GM18858 (cell line): ENCODE measurements at regions not wholly inside any gene's neighbourhood (a gene's known extent, or its start where the extent isn't known, plus 50 kb on each side); places are given as distances from the start of the nearest gene placed in this dataset.
A peak's percentile ranks its signal among the peaks of the same experiment; 100 is the strongest.
"Not testable (repeated sequence)": the region's sequence is repeated elsewhere in the genome, so short reads cannot be mapped to it uniquely, and the experiment has no call there.

ENCODE experiments used
- ATAC-seq: cut with Tn5 transposase; IDR thresholded peaks from one replicate; pipeline ENCODE4 v1.9.1; 2021; ENCODE audit not compliant: unreplicated experiment

DNA sequence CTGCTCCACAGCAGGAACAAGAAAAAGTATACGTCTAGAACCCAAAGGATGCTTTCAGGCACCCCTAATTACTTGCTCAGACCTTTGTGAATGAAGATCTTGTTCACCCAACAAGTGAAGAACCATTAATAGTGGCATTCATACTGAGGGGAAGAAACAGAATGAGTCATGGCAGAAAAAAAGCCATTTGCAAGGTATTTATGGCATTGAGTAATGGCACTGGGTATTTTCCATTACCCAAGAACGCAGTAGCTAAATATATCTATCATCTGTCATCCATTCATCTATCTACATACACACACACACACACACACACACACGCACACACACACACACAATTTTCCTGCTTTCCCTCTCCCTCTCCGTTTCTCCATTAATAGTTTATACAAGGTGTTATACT is 56.4 kb upstream of the XIRP2 start:
- ATAC-seq, result no peak

DNA sequence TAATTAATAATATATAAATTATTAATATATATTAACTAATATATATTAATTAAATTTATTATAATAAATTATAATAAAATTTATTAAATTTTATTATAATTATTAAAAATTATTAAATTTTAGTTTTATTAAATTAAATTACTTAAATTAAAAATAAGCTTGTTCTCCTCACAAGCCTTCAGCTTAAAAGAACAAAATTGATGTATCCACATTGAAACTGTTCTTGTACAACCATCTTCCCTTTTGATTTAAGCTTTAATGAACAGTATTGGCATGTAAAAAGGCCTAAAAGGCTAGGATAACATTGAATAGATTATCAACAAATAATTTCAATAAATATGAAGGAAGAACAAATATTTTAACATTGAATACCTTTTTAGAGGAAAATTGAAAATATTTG is 62.4 kb upstream of the XIRP2 start:
- ATAC-seq, result no peak

DNA sequence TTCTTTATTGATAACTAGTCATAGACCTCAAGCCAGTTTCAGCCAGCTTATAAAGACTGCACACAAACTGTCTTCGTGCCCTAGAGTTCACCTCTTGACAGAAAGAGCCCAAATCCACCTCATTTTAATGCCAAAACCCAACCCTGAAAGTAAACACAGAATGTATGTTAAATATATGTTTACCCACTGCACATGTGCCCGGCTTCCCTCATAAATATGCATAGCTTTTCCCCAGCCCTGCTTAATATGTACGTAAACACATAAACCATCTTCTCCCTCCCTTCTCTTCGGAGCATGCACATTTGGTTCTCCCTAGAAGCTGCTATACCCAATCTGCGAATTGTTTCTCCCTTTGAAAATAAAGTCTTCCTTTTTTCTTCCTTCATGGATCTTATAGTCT is 73.9 kb upstream of the XIRP2 start:
- ATAC-seq, result no peak

DNA sequence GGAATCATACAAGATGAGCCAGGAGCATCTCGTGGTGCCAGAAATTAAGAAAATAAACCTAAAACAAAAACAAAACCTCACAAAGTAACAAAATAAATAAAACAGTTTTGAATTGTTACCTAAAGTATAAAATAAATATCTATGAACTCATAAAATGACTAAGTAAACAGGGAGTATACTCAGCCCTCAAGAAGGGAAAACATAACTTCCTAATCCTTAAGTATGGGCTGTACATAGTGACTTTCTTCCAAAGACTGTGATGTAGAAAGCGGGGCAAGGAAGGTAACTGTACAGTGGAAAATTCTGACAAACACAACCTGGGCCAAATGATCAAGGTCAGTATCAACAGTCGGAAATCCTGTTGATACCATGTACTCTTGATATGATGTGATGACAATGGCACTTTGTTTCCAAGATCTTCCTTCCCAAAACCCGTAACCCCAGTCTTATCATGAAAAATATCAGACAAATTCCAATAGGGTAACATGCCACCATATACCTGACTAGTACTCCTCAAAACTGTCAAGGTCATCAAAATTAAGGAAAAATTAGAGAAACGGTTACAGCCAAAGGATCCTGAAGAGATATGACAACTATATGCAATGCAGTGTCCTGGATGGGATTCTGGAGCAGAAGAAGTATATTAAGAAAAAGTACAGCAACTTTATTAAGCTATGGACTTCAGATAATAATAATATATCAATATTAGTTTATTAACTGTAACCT is 76.0 kb upstream of the XIRP2 start:
- no peak for ATAC-seq

DNA sequence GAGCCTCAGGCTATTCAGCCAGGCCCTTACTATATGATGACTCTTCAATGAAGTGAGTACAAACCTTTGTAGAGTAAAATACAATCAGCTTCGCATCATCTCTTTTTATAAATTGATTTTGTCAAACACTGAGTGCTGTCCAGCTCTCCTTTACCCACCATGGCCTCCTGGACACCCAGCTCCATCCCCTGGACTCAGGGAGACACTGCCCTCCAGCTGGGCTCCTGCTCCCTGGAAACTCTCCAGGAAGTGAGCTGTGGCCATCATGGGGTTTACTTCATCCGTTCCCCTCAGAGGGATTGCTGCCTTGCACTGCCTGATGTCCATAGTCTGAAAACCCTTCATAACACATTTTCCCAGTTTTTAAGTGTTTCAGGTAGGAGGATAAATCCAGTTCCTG is 82.5 kb upstream of the XIRP2 start:
- ATAC-seq, result no peak

DNA sequence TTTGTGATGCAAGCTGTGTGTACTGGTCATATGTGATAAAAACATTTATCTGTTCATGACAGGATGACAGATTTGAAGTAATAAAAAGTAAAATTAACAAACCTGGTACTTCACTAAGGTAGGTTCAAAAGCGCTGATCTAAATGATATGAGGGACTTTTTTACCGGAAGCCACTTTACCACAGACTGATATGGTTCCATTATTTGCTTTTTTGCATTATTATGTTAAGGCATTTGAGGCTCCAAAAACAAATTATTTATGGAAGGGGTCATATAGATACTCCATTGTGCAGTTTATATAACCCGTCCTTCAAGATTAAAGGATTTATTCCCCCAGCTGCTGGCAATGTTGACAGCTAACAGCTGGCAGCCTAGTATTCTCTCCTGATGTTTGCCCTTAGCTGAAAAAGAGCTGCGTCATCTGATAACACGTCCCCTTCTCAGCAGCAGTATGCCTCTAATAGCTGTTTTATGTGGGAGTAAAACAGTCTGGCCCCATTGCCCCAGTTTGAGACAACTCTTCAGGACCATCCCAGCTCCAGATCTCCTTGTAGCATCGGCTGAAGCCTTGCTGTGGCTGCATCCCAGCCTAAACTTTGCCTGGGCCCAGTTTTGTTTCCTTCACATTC is 84.8 kb upstream of the XIRP2 start:
- no peak for ATAC-seq

DNA sequence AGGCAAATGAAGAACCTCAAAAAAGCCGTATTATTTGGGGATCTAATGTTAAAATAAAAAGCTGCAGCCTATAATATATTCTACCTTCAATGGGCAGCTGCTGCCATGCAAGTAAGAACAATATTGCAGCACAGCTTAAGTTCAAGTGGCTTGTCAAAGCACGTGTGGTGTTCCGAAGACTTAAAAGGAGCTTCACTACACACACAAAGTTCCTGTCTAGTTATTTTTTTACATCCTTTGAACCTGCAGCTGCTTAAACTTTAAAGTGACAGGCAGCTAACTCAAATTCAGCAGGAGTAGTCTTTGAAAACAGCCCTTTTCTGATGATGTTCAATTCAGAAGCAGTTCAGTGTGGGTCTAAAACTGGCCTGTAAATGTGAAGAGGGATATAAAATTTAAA is 85.8 kb upstream of the XIRP2 start:
- ATAC-seq, result no peak

DNA sequence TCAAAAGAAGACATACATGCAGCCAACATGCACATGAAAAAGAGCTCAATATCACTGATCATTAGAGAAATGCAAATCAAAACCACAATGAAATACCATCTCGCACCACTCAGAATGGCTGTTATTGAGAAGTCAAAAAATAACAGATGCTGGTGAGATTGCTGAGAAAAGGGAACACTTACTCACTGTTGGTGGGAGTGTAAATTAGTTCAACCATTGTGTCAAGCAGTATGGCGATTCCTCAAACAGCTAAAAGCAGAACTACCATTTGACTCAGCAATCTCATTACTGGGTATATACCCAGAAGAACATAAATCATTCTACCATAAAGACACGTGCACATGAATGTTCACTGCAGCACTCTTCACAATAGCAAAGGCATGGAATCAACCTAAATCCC is 95.5 kb upstream of the XIRP2 start:
- no peak for ATAC-seq

DNA sequence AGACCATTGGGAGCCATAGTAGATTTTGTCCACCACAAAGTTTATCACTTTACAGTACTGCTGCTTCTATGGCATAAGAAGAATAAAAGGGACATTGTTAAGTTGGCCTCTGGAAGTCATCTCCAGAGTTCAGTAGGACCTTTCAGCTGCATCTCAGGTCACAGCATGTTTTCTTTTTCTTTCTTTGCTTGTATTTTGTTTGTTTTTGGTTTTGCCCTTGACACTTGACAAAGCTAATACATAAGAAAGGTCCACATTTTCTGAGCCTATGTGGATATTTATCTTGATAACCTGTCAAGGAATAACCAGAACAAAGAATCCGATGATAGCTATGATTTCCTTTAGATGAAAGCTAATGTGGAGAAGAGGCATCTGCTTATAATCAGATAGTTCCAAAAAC is 101.6 kb upstream of the XIRP2 start:
- ATAC-seq, result no peak

DNA sequence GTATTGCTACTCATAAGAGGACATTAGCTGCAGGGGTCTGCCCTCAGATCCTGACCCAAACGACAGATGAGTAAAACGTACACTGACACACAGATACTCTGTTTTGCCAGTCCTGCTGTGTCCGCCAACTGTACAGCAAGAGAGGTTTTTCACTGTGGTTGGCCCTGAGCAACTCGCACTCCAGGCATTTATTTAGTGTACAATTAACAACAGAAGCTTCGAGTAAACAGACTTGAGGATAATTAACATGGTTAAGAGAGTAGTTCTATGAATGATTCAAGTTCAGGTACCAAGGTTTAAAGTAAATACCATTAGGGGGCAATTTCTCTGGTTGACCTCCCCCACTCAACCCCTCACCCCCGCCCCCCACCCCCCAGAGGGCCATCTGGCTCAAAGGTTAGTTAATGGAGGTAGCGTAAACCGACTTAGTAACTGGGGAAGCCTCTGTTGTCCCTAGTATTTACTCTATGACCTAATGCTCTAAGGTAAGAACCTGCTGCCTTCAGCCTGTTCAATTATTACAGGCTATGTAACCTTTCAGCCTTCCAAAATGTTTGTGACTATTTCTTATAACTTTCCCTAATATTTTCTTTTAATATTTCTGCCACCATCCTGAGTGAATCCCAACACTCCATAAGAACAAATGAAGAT is 103.9 kb upstream of the XIRP2 start:
- no peak for ATAC-seq

DNA sequence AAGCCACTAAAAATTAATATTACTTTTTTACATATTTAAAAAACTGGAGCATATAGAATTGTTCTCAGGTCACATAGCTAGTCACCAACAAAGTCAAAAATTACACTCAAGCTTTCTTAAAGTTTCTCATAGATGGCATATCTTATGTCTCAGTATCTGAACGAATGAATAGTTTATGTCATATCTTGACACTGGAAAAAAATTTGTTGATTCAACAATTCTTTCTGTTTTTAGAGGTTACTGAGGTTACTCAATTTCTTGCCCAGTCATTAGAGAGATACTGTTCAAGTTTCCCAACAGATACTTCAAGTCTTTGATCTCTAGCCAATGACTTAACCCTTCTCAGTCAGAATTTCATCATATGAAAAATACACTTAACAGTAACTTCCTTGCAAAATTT is 113.1 kb upstream of the XIRP2 start:
- no peak for ATAC-seq

DNA sequence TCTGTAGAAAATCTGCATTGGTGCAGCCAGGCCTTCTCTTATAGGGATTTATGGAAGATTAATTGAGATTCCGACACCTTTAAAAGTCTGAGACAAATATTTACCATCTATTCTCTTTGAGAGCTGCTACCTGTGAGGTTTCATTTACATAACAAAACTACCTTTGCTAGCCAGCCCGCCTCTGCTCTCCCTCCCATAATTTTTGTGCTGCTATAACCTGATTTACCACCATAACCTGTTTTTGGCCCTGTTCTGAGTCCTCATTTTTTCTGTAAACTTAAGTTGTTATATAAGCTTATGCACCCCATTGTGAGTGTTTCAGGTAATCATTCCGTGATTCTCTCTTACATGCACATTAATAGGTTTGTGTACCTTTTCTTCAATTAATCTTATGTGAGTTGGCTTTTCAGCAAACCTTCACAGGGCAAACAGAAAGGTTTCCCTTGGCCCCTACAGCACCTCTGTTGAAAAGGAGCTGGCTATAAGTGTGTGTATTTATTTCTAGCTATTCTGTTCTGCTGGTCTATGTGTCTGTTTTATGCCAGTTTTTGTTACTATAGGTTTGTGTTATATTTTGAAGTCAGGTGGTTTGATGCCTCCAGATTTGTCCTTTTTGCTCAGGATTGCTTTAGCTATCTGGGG is 114.9 kb upstream of the XIRP2 start:
- no peak for ATAC-seq

DNA sequence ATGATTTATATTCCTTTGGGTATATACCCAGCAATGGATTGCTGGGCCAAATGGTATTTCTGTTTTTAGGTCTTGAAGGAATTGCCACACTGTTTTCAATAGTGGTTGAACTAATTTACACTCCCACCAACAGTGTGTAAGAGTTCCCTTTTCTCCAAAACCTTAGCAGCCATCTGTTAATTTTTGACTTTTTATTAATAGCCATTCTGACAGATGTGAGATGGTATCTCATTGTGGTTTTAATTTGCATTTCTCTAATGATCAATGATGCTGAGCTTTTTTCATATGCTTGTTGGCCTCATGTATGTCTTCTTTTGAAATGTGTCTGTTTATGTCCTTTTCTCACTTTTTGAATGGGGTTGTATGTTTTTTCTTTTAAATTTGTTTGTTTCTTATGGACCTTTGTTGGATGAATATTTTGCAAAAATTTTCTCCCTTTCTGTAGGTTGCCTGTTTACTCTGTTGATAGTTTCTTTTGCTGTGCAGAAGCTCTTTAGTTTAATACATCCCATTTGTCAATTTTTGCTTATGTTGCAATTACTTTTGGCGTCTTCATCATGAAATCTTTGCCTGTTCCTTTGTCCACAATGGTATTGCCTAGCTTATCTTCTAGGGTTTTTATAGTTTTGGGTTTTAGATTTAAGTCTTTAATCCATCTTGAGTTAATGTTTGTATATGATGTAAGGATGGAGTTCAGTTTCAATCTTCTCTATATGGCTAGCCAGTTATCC is 119.7 kb upstream of the XIRP2 start:
- peak; percentile 46 for ATAC-seq

DNA sequence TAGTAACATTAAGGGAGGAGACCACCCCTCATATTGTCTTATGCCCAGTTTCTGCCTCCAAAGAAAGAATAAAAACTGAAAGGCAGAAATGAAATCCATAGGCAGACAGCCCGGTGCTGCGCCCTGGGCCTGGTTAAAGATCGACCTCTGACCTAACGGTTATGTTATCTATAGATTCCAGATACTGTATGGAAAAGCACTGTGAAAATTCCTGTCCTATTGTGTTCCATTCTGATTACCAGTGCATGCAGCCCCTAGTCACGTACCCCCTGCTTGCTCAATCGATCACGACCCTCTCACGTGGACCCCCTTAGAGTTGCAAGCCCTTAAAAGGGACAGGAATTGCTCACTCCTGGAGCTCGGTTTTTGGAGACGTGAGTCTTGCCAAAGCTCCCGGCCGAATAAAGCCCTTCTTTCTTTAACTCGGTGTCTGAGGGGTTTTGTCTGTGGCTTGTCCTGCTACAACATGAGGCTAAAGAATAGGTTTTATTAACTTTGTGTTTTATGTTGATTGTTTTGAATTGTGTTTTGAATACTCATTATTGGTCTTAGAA is 121.4 kb upstream of the XIRP2 start:
- ATAC-seq, result not testable (repeated sequence)

DNA sequence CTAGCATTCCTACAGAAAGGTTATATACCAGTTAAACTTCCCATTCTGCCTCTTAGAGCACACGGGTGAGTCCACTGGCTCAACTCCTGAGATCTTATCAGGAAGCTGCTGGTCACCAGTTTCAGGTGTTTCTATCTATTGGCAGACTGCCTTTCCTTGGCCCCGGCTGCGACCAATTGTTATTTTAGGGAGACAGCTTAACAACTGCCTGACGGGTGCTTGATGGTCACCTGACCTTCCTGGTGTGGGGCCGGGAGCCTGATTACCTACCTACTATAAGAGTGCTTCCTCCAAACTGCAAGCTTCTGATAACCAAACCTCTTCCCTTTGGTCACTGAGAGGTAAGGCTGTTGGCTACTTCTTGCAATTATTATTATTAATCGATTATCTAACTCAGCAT is 122.1 kb upstream of the XIRP2 start:
- ATAC-seq, result no peak

DNA sequence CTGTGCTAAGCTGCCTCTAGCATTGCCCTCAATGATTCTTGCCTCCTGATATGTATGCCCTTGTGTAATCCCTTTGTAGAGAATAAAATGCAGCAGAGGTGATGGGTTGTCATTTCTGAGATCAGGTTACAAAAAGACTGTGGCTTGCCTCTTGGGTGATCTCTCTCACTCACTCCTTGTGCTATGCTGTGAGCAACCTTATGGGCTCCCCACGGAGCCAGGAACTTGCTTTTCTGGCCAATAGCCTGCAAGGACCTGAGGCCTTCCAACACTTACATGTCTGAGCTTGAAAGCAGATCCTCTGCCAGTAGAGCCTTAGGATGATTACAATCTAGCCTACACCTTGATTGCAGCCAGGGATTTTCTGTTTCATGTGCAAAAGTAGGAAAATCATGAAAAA is 123.1 kb upstream of the XIRP2 start:
- ATAC-seq, result no peak

DNA sequence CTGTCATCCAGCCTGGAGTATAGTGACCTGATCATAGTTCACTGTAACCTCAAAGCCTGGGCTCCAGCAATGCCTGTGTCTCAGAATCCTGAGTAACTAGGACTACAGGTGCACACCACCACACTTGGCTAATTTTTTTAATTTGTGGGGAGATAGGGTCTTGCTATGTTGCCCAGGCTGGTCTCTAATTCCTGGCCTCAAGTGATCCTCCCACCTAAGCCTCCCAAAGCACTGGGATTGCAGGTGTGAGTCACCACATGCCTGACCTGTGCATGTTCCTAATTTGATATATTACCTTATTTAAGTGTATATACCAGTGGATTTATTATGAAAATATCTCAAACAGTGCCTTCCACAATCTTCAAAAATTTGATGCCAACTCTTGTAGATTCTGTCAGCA is 123.6 kb upstream of the XIRP2 start:
- ATAC-seq, result no peak

DNA sequence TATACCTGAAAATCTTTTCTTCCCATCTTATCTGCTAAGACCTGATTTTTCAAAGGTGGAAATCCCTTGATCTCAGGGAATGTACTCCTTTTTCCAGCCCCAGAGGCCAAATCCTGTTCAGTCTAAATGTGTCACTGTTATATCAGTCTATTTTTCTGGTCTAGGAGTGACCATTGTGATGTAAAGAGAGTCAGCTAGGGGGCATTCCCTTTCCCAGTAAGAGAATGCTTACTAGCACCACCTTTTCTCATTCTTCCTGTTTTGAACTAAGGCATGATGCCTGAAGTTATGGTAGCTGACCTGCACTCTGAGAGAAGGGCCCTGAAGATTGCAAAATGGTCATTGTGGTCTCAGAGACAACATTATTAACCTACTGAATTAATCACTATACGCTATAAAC is 124.1 kb upstream of the XIRP2 start:
- no peak for ATAC-seq

DNA sequence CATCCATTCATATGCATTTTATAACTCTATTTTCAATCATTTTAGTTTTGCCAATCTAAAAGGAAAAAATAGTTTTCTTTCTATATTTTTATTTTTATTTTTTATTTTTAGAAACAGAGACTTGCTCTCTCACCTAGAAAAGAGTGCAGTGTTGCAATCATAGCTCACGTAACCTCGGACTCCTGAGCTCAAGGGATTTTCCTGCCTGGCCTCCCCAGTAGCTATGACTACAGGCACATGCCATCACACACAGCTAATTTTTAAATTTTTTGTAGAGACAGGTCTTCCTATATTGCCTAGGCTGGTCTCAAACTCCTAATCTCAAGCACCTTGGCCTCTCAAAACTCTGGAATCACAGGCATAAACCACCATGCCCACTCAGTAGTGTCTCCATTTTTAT is 125.5 kb upstream of the XIRP2 start:
- ATAC-seq, result no peak

DNA sequence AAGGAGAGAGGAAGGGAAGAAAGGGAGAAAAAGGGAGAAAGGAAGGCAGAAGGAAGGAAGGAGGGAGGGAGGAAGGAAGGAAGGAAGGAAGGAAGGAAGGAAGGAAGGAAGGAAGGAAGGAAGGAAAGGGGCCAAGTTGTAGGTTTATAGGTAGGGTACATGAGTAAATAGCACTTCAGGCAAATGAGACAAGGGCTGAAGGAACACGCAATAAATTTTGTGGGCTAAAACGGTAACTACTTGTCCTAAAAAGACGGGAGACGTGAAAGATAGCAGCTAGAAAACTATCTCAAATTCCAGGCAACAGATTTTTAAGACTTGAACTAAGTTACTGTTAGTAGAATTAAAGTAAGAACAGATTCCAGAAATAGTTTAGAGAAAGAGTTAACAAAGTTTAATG is 129.3 kb upstream of the XIRP2 start:
- ATAC-seq, result no peak

DNA sequence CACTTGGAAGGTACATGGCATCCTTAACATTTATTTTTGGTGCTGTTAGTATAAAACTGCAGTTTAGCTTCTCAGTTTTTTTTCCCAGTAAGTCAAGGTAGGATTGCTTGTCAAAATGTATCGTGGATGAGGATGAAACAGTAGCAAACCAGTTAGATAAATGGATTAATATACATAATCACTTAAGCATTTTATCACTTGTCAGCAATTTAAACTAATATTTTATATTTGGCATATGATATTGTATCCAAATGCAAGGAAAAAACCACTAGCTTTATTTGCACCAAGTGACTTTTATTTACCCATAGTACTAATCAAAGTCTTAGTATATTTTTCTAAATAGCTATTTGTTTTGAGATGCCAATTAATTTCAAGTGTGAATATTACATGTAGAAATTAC is 137.7 kb upstream of the XIRP2 start:
- ATAC-seq, result no peak
